TTC549 (cell line): ENCODE measurements at regions not wholly inside any gene's neighbourhood (a gene's known extent, or its start where the extent isn't known, plus 50 kb on each side); places are given as distances from the start of the nearest gene placed in this dataset.

Experiments
- FAIRE-seq: peaks from 2 replicates; lab custom pipeline; 2012; peaks lifted over from hg19 to GRCh38; lab: Jason Lieb, UNC

GRCh38 chr13:62060570-62060969 lies 644.9 kb upstream of the PCDH20 start:
- no peak for FAIRE-seq

GRCh38 chr13:62057286-62057685 lies 641.6 kb upstream of the PCDH20 start:
- FAIRE-seq, result no peak

GRCh38 chr13:62049992-62050391 lies 634.3 kb upstream of the PCDH20 start:
- FAIRE-seq, result no peak

- no peak for FAIRE-seq
These were observed 630.9 kb upstream of the PCDH20 start for GRCh38 chr13:62046512-62046911.

- FAIRE-seq, result no peak
These were observed 628.0 kb upstream of the PCDH20 start for GRCh38 chr13:62043600-62043999.

GRCh38 chr13:62040806-62041205 lies 625.2 kb upstream of the PCDH20 start:
- FAIRE-seq, result no peak

GRCh38 chr13:62040078-62040477 lies 624.4 kb upstream of the PCDH20 start:
- FAIRE-seq, result no peak

- FAIRE-seq, result no peak
These were observed 622.6 kb upstream of the PCDH20 start for GRCh38 chr13:62038214-62038613.

- FAIRE-seq, result no peak
These were observed 620.3 kb upstream of the PCDH20 start for GRCh38 chr13:62035981-62036380.

GRCh38 chr13:62033934-62034333 lies 618.3 kb upstream of the PCDH20 start:
- no peak for FAIRE-seq

GRCh38 chr13:62022369-62022768 lies 606.7 kb upstream of the PCDH20 start:
- no peak for FAIRE-seq

- FAIRE-seq, result no peak
These were observed 604.2 kb upstream of the PCDH20 start for GRCh38 chr13:62019858-62020257.

- no peak for FAIRE-seq
These were observed 598.6 kb upstream of the PCDH20 start for GRCh38 chr13:62014299-62014698.

GRCh38 chr13:62003452-62003851 lies 587.8 kb upstream of the PCDH20 start:
- FAIRE-seq, result no peak

GRCh38 chr13:61994174-61994573 lies 578.5 kb upstream of the PCDH20 start:
- FAIRE-seq, result no peak

- no peak for FAIRE-seq
These were observed 574.3 kb upstream of the PCDH20 start for GRCh38 chr13:61989978-61990377.

GRCh38 chr13:61988810-61989209 lies 573.2 kb upstream of the PCDH20 start:
- no peak for FAIRE-seq

GRCh38 chr13:61975001-61975400 lies 559.4 kb upstream of the PCDH20 start:
- FAIRE-seq, result no peak

GRCh38 chr13:61965756-61966155 lies 550.1 kb upstream of the PCDH20 start:
- FAIRE-seq, result no peak

- FAIRE-seq, result no peak
These were observed 545.3 kb upstream of the PCDH20 start for GRCh38 chr13:61960981-61961380.

GRCh38 chr13:61954092-61954491 lies 538.4 kb upstream of the PCDH20 start:
- FAIRE-seq, result peak; percentile 90

- FAIRE-seq, result no peak
These were observed 535.2 kb upstream of the PCDH20 start for GRCh38 chr13:61950828-61951227.

GRCh38 chr13:61944329-61944929 lies 528.8 kb upstream of the PCDH20 start:
- peak; percentile 96 for FAIRE-seq

GRCh38 chr13:61935710-61936109 lies 520.1 kb upstream of the PCDH20 start:
- no peak for FAIRE-seq

GRCh38 chr13:61927648-61928047 lies 512.0 kb upstream of the PCDH20 start:
- FAIRE-seq, result no peak
